Right hindlimb (tissue), 1 donor: ENCODE measurements at regions not wholly inside any gene's neighbourhood (a gene's known extent, or its start where the extent isn't known, plus 50 kb on each side); places are given as distances from the start of the nearest gene placed in this dataset.
A peak's percentile ranks its signal among the peaks of the same experiment; 100 is the strongest.

Experiments
- DNase-seq: peaks from one replicate; pipeline ENCODE4 v3.0.0-alpha.2; 2018

- DNase-seq = peak; percentile 69
These were observed 109.9 kb downstream of the NCOR2 start for GRCh38 chr12:124457287-124458219.

DNA sequence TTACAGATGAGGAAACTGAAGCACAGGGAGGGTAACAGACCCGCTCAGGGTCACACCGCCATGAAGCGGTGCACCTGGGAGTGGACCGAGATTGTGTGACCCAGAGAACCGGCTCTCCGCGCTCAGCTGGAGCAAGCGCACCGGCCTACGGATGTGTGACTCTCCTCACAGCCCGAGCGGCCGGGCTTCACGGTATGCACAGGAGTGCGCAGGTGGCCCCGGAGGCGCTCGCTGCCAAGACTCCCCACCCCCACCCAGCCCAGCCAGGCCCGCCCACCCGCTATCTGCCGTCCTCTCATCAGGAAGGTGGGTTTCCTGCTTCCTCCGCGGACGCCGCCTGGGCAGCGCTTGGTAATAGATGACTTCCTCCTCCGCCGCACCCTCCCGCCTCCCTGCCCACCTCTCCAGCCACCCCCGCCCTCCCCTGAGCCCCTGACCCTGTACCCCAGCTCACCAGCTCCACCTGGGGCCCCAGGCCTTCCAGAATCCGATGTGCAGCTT is 110.7 kb downstream of the NCOR2 start:
- no peak for DNase-seq

DNA sequence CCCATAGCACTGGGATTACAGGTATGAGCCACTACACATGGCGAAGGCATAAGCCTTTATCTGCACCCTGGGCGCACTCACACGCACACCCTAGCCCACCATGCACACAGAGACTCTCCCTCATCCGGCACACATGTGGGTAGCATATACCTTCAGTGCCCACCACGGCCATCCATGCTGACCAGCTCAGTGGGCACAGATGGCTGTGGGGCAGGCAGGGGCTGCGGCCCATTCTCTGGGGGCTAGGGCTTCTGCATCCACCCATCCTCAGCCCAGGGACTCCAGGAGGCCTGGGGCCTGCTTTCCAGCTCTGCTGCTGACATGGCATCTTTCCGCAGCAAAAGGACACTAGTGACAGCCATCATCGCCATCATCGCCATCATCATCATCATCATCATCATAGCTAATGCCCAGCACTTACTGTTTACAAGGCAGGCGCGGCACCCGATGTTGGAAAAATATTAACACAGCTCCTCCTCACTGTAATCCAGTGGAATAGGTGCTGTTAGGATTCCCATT is 111.2 kb downstream of the NCOR2 start:
- no peak for DNase-seq

- no peak for DNase-seq
These were observed 112.1 kb downstream of the NCOR2 start for GRCh38 chr12:124455336-124455735.

- no peak for DNase-seq
These were observed 112.7 kb downstream of the NCOR2 start for GRCh38 chr12:124454735-124455134.

DNA sequence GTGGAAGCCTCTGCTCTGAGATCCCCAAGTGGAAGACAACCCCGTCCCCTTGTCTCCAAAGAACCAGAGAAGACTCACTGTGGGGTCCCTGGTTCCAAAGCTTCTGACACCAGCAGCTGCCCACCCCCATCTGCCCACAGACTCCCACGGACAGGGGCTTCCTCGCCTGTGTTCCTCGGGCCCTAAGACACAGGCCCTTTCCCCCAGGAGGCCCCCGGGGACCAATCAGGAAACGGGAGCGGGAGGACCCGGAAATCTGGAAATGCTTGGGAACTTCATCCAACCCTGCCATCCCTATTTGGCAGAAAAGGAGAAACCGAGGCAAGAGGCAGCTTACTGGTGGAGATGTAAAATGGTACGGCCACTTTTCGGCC is 113.1 kb downstream of the NCOR2 start:
- no peak for DNase-seq

GRCh38 chr12:124453419-124454351 is 113.7 kb downstream of the NCOR2 start:
- DNase-seq = peak; percentile 86

- DNase-seq = no peak
These were observed 114.7 kb downstream of the NCOR2 start for GRCh38 chr12:124452576-124453331.

GRCh38 chr12:124451637-124452243 is 115.7 kb downstream of the NCOR2 start:
- no peak for DNase-seq

DNA sequence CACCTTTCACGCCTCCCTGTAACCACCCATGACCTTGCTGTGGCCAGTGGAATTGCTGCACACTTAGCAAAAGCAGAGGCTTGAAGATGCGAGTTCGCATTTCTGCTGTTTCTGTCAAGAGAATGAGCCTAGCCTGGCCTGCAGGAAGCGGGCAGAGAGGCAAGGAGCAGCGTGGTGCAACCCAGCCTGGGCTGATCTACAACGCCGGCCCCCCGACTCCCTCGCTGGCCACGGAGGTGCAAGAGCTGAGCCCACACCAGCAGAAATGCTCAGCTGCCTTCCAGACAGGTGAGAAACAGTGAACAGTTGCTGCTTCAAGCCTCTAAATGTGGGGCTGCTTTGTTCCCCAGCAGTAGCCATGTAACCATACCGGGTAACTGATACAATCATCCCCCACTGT is 116.4 kb downstream of the NCOR2 start:
- no peak for DNase-seq

GRCh38 chr12:124450376-124450750 is 117.0 kb downstream of the NCOR2 start:
- DNase-seq = no peak

- peak; percentile 53 for DNase-seq
These were observed 117.6 kb downstream of the NCOR2 start for GRCh38 chr12:124449623-124450375.

- no peak for DNase-seq
These were observed 118.3 kb downstream of the NCOR2 start for GRCh38 chr12:124448955-124449622.

DNA sequence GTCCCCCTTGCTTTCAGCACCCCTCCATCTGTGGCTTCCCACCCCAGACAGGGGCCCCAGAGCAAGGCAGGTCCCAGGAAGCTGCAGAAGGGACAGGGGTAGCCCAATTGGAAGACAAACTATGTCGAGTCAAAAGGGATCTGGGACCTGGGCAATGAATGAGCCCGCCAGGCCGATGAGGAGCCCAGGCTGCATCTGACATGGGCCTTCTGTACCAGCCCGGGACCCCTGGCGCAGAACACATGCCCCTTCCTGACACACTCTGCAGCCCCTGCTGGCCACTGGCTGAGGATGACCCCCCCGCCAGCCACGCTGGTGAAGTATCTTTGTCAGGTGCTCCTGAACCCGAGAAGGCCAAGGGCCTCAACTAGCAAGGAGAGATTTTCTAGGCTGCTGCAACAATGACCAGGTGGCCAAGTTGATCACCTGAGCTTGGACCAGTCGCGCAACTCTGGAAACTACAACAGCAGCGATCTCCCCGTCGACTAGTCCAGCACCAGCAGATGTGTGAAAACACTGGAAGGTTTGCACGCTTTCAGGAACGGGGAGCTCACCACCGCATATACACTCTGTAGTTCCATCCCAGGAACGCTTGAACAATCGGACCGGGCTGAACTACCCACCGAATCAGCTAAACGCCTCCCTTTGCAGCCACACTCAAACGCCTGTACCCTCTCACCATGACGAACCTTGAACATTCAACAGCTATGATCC is 119.0 kb downstream of the NCOR2 start:
- DNase-seq = no peak

DNA sequence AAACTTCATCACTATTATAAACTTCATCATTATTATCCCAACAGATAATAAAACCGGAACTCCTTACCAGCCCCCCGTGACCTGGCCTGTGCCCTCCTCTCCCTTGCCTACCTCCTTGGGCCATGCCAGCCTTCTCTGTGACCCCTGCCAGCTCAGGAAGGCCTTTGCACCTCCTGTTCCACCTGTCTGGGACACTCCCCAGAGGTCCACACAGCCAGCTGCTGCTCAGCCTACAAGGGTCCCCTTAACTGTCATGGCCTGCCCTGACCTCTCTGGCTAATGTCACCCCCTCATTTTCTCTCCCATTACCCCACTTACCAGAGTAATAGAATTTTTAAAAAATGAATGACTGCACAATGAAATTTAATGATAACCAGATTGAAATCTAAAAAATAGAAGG is 121.0 kb downstream of the NCOR2 start:
- no peak for DNase-seq

DNA sequence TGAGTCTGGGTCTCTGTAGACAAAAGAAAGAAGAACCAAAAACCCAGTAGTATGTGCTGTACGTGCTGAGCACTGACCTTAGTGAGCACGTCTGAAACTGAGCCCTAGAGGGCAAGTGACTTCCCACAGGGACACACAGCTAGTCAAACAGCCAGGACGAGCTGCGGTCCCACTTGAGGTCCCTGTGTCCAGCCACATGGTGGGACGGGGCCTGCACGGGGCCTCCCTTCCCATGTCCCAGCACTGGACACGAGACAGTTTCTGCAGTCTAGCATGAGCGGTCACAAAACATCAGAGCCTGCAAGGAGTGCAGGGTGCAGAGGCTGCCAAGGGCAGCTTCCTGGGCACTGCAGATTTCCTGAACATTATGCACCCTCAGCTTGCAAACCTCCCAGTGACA is 121.6 kb downstream of the NCOR2 start:
- DNase-seq = no peak

- DNase-seq = no peak
These were observed 122.2 kb downstream of the NCOR2 start for GRCh38 chr12:124445121-124445718.

DNA sequence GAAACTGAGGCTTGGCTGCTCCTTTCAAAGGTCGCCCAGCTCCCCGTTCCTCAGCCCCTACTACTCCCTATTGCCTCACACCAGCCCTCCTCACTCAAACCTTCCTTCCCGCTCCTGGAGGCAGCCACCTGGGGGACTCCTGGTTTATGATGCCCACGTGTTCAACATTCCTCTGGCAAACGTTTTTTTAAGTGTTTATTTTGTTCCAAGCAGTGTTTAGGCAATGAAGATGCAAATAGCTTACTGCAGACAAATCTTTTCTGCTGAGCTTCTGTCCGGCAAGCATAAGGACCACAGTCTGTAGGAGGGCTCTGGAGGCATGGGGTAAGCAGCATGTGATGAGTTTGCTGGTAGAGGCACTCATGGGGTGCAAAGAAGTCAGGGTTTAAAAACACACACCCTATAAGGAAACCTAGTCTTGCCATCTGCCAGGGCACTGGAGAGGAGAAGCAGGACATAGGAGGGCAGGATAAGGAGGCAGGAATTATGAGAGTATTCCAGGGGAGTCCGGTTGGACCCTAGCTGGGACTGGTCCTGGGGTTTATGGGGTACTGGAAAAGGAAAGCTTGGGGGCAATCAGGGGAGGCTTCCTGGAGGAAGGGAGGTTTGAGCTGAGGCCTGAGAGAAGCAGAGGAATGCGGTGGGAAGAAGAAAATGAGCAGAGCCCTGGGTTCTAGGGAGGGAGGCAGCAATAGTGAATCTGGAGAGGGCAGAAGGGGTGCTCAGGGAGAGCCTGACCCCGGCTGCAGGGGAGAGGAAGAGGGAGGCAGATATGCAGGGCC is 123.3 kb downstream of the NCOR2 start:
- no peak for DNase-seq
